ENCODE measurements at regions not wholly inside any gene's neighbourhood (a gene's known extent, or its start where the extent isn't known, plus 50 kb on each side); places are given as distances from the start of the nearest gene placed in this dataset.

DNA sequence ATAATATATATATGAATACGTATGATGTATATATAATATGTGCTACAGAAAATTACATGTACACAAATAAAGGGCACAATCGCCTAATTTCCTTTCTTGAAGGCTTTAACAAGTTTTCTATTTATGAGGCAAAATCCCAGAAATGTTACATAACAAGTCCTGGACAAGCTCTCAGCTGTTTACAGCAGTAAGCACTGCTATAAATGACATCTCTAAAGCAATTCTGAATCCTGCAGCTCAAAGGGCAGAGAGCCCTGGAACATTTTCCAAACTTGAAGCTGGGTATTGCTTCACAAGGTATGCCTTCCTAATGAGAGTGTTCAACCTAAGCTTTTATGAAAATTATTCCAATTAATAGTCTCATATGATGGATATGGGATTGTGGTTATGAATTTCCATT lies 222.3 kb upstream of the GCFC2 start:
- WGBS (ENCODE audit: low lambda C conversion rate): 21% methylated on average over 2 of the region's 2 CpGs
- H3K9me3 ChIP-seq (ENCODE audit: low read length): no peaks in the 10 kb centered on the region
- no peak overlapping the region for H3K27ac ChIP-seq (ENCODE audit: extremely low read length, insufficient read depth, low read length)
- CTCF ChIA-PET (ENCODE audit: low intra/inter-chr PET ratio, low total read pairs): no interaction called here
- H3K4me1 ChIP-seq (ENCODE audit: insufficient read depth, low read length): no peaks in the 10 kb centered on the region
- H3K36me3 ChIP-seq (replicated peaks in 1 of 2; ENCODE audit: control insufficient read depth in 1 of 2, insufficient read depth in 2 of 2, low read length in 2 of 2): no peaks in the 10 kb centered on the region
- POLR2A ChIA-PET: no interaction called here
- H2AFZ ChIP-seq (ENCODE audit: low read length): no peak overlapping the region
- no TSS peak for BruUV-seq (replicated peaks)
- no peak overlapping the region for H3K9ac ChIP-seq (ENCODE audit: insufficient read depth, low read depth, low read length)
- H3K4me3 ChIP-seq (replicated peaks in 1 of 3; ENCODE audit: insufficient read depth in 1 of 3, low read depth in 2 of 3, low read length in 3 of 3): no peak overlapping the region
- intact Hi-C loops (cut with micrococcal nuclease; ENCODE audit: unreplicated experiment) (no loop called here), in situ Hi-C loops (cut with HindIII; ENCODE audit: extremely low pct_ligation_motif_present, low pct_unique_long_range_greater_than_20kb) (no loop called here)
- no peak overlapping the region for H3K4me2 ChIP-seq (ENCODE audit: low read depth, low read length)
- H4K20me1 ChIP-seq (ENCODE audit: insufficient read depth, low read length): no peaks in the 10 kb centered on the region
- no peaks in the 10 kb centered on the region for H3K79me2 ChIP-seq (ENCODE audit: insufficient read depth, low read length)
- no peak for ATAC-seq
- H3K27me3 ChIP-seq (ENCODE audit: control insufficient read depth in 1 of 2, insufficient read depth in 2 of 2, low read length in 2 of 2): no peaks in the 10 kb centered on the region
- TF ChIP-seq, protein P1, sequence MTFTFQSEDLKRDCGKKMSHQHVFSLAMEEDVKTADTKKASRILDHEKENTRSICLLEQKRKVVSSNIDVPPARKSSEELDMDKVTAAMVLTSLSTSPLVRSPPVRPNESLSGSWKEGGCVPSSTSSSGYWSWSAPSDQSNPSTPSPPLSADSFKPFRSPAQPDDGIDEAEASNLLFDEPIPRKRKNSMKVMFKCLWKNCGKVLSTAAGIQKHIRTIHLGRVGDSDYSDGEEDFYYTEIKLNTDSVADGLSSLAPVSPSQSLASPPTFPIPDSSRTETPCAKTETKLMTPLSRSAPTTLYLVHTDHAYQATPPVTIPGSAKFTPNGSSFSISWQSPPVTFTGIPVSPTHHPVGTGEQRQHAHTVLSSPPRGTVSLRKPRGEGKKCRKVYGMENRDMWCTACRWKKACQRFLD (CRISPR knock-in tag; IDR thresholded peaks at IDR 0.05; ENCODE audit: borderline replicate concordance): no peak
- TF ChIP-seq ATAD3A (CRISPR knock-in tag; IDR thresholded peaks at IDR 0.05) (no peak), TEAD2 (CRISPR knock-in tag; IDR thresholded peaks at IDR 0.05) (no peak), CENPT (CRISPR knock-in tag; IDR thresholded peaks at IDR 0.05; ENCODE audit: low read depth) (no peak), ZZZ3 (CRISPR knock-in tag; IDR thresholded peaks at IDR 0.05; ENCODE audit: borderline replicate concordance) (no peak), RFX5 (IDR thresholded peaks at IDR 0.05; ENCODE audit: low read depth, low read length) (no peak), HNRNPLL (IDR thresholded peaks at IDR 0.05; ENCODE audit: low read depth, low read length, poor library complexity, severe bottlenecking) (no peak), PAF1 (CRISPR knock-in tag; IDR thresholded peaks at IDR 0.05) (no peak), ZNF543 (CRISPR knock-in tag; IDR thresholded peaks at IDR 0.05) (no peak), ZNF432 (CRISPR knock-in tag; IDR thresholded peaks at IDR 0.05; ENCODE audit: borderline replicate concordance) (no peak), BORCS8-MEF2B (CRISPR knock-in tag; IDR thresholded peaks at IDR 0.05) (no peak), GATAD2A (CRISPR knock-in tag; IDR thresholded peaks at IDR 0.05) (no peak), SIX1 (CRISPR knock-in tag; IDR thresholded peaks at IDR 0.05; ENCODE audit: borderline replicate concordance) (no peak), ZNF350 (CRISPR knock-in tag; IDR thresholded peaks at IDR 0.05; ENCODE audit: borderline replicate concordance, low read depth) (no peak), AGO2 (optimal IDR thresholded peaks at IDR 0.05; ENCODE audit: low read depth, low read length) (no peak)
- TF ChIP-seq, protein P2, sequence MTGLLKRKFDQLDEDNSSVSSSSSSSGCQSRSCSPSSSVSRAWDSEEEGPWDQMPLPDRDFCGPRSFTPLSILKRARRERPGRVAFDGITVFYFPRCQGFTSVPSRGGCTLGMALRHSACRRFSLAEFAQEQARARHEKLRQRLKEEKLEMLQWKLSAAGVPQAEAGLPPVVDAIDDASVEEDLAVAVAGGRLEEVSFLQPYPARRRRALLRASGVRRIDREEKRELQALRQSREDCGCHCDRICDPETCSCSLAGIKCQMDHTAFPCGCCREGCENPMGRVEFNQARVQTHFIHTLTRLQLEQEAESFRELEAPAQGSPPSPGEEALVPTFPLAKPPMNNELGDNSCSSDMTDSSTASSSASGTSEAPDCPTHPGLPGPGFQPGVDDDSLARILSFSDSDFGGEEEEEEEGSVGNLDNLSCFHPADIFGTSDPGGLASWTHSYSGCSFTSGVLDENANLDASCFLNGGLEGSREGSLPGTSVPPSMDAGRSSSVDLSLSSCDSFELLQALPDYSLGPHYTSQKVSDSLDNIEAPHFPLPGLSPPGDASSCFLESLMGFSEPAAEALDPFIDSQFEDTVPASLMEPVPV (CRISPR knock-in tag; IDR thresholded peaks at IDR 0.05): no peak
- TF ChIP-seq, protein P3, sequence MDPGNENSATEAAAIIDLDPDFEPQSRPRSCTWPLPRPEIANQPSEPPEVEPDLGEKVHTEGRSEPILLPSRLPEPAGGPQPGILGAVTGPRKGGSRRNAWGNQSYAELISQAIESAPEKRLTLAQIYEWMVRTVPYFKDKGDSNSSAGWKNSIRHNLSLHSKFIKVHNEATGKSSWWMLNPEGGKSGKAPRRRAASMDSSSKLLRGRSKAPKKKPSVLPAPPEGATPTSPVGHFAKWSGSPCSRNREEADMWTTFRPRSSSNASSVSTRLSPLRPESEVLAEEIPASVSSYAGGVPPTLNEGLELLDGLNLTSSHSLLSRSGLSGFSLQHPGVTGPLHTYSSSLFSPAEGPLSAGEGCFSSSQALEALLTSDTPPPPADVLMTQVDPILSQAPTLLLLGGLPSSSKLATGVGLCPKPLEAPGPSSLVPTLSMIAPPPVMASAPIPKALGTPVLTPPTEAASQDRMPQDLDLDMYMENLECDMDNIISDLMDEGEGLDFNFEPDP (CRISPR knock-in tag; conservative IDR thresholded peaks at IDR 0.05): no peak
- TF ChIP-seq, protein P4, sequence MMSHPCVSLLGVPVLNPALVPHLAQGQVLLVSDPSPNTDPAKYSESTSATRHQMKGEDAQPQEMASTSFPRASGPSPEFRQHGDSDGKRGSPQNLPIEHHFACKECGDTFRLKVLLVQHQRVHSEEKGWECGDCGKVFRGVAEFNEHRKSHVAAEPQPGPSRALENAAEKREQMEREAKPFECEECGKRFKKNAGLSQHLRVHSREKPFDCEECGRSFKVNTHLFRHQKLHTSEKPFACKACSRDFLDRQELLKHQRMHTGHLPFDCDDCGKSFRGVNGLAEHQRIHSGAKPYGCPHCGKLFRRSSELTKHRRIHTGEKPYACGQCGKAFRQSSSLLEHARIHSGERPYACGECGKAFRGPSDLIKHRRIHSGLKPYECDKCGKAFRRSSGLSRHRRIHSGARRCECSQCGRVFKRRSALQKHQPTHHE (CRISPR knock-in tag; IDR thresholded peaks at IDR 0.05; ENCODE audit: borderline replicate concordance): no peak
- DNase-seq (ENCODE audit: low spot score): no peak
- FAIRE-seq: no peak
